Thyroid gland (tissue), 4 donors: ENCODE measurements at regions not wholly inside any gene's neighbourhood (a gene's known extent, or its start where the extent isn't known, plus 50 kb on each side); places are given as distances from the start of the nearest gene placed in this dataset.

Experiments
- DNase-seq, 2 donors: peaks; one replicate each; pipeline ENCODE4 v3.0.0-alpha.2; 2019
- H3K27ac ChIP-seq, 3 donors: fragments of 200-600 bp; sonication (generic); 1 replicate in 2 of 3; 2 replicates in 1 of 3; pipeline ENCODE4 v1.5.1; 2016 to 2019; ENCODE audit warnings: mild to moderate bottlenecking in 1 of 3, moderate library complexity in 1 of 3
- H3K27me3 ChIP-seq: fragments of 200-600 bp; sonication (generic); one replicate; pipeline ENCODE4 v1.5.1; 2019
- H3K36me3 ChIP-seq, 2 donors: fragments of 200-600 bp; sonication (generic); one replicate each; pipeline ENCODE4 v1.5.1; 2016 to 2019
- H3K4me1 ChIP-seq, 2 donors: fragments of 200-600 bp; sonication (generic); one replicate each; pipeline ENCODE4 v1.5.1; 2017 to 2019
- H3K4me3 ChIP-seq, 3 donors: fragments of 200-600 bp; sonication (generic); replicated peaks in 1 of 3; 1 replicate in 2 of 3; 2 replicates in 1 of 3; pipeline ENCODE4 v1.5.1; 2016; ENCODE audit warnings: mild to moderate bottlenecking in 1 of 3
- H3K9me3 ChIP-seq: fragments of 200-600 bp; sonication (generic); one replicate; pipeline ENCODE4 v1.5.1; 2017
- POLR2A ChIP-seq, 2 donors: fragments of 450-650 bp; IDR thresholded peaks; one replicate each; pipeline ENCODE4 v1.6.1; 2017; ENCODE audit warnings: antibody characterized with exemption in 2 of 2, mild to moderate bottlenecking in 2 of 2, moderate library complexity in 1 of 2
- WGBS, 2 donors: methylation state at CpG; one replicate each; pipeline ENCODE4 v1.1.5; 2017; 5-methylcytosine and 5-hydroxymethylcytosine counted together
- intact Hi-C: fragments of 100-400 bp; cut with DNase I; formaldehyde crosslinking; loops from one replicate; pipeline ENCODE4 v1.15.1; 2023
- TF ChIP-seq, protein P1 (sequence below), 6 experiments: fragments of 200-600 bp in 3 of 6; fragments of 450-650 bp in 3 of 6; sonication (generic) in 3 of 6; IDR thresholded peaks; one replicate each; pipeline ENCODE4 v1.5.1; 2016 to 2019; ENCODE audit warnings: antibody characterized with exemption in 6 of 6, mild to moderate bottlenecking in 2 of 6, inconsistent platforms in 1 of 6, moderate library complexity in 1 of 6

DNA sequence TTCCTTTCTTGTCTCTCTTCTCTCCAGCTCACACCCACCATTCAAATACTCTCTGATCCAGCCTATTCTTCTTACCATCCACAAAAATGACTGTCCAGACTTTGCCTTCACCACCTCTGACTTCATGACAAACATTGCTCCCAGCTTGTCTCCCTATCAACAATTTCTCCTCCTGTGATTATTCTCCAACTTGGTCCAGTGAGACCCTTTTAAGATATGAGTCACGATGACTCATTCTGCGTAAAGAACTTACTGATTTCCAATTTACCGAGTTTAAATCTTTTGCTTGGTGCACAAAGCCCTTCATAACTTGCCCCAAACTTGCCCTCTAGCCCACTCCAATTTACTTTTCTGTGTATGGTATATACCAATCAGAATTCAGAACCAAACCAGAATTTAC lies 833.2 kb downstream of the MAFB start:
- DNase-seq, result no peak
- 90 to 91% methylated on average over 3 of the region's 3 CpGs for WGBS, 2 donors
- Histone ChIP-seq H3K27ac (no peak overlapping the region), H3K4me1 (no peaks in the 10 kb centered on the region), H3K9me3 (no peaks in the 10 kb centered on the region), H3K27me3 (no peaks in the 10 kb centered on the region), H3K36me3 (no peaks in the 10 kb centered on the region), H3K4me3 (no peak overlapping the region)
- TF ChIP-seq POLR2A (IDR thresholded peaks at IDR 0.05), result no peak
- TF ChIP-seq, protein P1, sequence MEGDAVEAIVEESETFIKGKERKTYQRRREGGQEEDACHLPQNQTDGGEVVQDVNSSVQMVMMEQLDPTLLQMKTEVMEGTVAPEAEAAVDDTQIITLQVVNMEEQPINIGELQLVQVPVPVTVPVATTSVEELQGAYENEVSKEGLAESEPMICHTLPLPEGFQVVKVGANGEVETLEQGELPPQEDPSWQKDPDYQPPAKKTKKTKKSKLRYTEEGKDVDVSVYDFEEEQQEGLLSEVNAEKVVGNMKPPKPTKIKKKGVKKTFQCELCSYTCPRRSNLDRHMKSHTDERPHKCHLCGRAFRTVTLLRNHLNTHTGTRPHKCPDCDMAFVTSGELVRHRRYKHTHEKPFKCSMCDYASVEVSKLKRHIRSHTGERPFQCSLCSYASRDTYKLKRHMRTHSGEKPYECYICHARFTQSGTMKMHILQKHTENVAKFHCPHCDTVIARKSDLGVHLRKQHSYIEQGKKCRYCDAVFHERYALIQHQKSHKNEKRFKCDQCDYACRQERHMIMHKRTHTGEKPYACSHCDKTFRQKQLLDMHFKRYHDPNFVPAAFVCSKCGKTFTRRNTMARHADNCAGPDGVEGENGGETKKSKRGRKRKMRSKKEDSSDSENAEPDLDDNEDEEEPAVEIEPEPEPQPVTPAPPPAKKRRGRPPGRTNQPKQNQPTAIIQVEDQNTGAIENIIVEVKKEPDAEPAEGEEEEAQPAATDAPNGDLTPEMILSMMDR (IDR thresholded peaks at IDR 0.05), result no peak
- intact Hi-C loops, result no loop called here

DNA sequence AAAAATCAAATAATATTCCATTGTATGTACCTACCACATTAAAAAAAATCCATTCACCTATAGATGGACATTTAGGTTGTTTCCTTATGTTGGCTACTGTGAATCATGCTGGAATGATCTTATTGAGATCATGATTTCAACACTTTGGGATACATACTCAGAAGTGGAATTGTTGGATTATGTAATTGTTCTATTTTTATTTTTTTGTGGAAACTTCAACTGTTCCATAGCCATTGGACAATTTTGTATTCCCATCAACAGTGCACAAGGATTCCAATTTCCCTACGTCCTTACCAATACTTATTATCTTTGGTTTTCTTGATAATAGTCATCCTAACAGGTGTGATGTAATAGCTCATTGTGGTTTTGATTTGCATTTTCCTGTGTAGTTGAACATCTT lies 834.0 kb downstream of the MAFB start:
- H3K9me3 ChIP-seq, result no peaks in the 10 kb centered on the region
- no peak for DNase-seq
- H3K4me1 ChIP-seq, result peaks cover 0 to 2% of the 10 kb centered on the region in 2 donors
- H3K4me3 ChIP-seq, result no peak overlapping the region
- H3K27me3 ChIP-seq, result no peaks in the 10 kb centered on the region
- TF ChIP-seq, protein P1 (IDR thresholded peaks at IDR 0.05), result no peak
- TF ChIP-seq POLR2A (IDR thresholded peaks at IDR 0.05), result no peak
- no peak overlapping the region for H3K27ac ChIP-seq
- WGBS, 2 donors, result 83 to 90% methylated on average over 1 of the region's 1 CpG
- intact Hi-C loops, result no loop called here
- H3K36me3 ChIP-seq, result no peaks in the 10 kb centered on the region

DNA sequence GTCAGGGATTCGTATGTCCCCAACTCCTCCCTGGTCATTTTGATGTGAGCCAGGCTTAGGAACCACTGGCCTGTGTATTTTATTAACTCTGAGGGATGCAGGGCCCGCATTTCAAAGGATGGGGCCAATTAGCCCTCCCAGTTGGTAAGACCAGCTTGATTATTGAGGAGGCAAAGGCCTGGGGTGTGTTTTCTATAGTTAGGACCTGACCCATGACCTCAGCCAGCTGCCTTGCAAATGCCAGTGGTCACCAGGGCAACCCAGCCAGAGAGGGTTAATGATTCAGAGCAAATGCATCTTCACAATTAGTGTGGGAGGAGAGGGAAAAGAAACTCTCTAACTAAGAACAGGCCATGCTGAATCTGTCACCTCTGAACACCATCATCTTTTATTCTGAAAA lies 835.4 kb downstream of the MAFB start:
- Histone ChIP-seq H3K27ac (no peak overlapping the region), H3K27me3 (no peaks in the 10 kb centered on the region), H3K4me3 (no peak overlapping the region), H3K4me1 (peaks cover 5% of the 10 kb centered on the region in 2 donors), H3K36me3 (no peaks in the 10 kb centered on the region), H3K9me3 (no peaks in the 10 kb centered on the region)
- no peak for DNase-seq
- 92 to 93% methylated on average over 2 of the region's 2 CpGs for WGBS, 2 donors
- no peak for TF ChIP-seq POLR2A (IDR thresholded peaks at IDR 0.05)
- TF ChIP-seq, protein P1 (IDR thresholded peaks at IDR 0.05), result no peak
- intact Hi-C loops, result no loop called here

DNA sequence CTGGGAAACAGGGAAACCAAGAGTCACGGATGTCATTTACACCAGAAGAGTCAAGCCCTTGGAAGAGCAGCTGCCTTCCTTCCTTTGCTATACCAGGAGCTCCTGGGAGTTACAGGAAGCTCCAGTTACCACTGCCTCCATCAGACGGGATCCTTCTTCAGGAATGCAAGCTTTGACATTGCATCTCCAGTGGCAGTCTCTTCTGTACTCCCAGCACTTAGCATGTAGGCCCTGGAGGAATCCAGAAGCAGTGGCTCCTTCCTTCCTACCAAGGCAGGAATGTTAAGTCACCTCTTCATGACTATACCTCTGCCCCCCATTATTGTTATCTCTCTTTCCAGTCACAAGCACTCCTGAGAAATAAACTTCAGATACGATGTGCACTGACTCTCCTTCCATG lies 836.0 kb downstream of the MAFB start:
- Histone ChIP-seq H3K9me3 (no peaks in the 10 kb centered on the region), H3K4me3 (no peak overlapping the region), H3K4me1 (peaks cover 5% of the 10 kb centered on the region in 2 donors), H3K36me3 (no peaks in the 10 kb centered on the region), H3K27me3 (no peaks in the 10 kb centered on the region), H3K27ac (no peak overlapping the region)
- intact Hi-C loops, result no loop called here
- no peak for DNase-seq
- WGBS, 2 donors, result 79 to 80% methylated on average over 3 of the region's 3 CpGs
- TF ChIP-seq, protein P1 (IDR thresholded peaks at IDR 0.05), result no peak
- no peak for TF ChIP-seq POLR2A (IDR thresholded peaks at IDR 0.05)

DNA sequence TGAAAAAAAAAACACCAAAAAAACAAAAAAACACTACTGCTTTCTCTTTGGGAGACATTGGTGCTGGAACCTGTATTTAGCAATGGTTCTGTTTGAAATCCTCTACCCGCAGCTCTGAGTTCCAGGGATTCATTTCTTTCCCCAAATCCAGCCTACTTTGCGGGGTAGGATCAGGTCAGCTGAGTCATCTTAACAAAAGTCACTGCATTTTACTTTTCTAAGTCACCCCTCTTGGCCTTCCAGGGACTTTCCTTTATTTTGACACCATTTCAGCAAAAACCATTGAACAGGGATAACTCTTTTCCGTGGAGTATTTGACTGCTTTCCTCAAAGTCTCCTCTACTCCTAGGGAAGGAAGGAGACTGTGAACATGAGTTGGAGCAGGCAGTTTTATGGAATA lies 837.6 kb downstream of the MAFB start:
- no peak overlapping the region for H3K4me3 ChIP-seq
- intact Hi-C loops, result no loop called here
- 62 to 88% methylated on average over 3 of the region's 3 CpGs for WGBS, 2 donors

More for the DNA sequence above, 837.6 kb downstream of the MAFB start:
- no peak overlapping the region for H3K27ac ChIP-seq
- H3K4me1 ChIP-seq, result peaks cover 5% of the 10 kb centered on the region in 2 donors
- TF ChIP-seq, protein P1 (IDR thresholded peaks at IDR 0.05), result no peak
- TF ChIP-seq POLR2A (IDR thresholded peaks at IDR 0.05), result no peak
- H3K36me3 ChIP-seq, result no peaks in the 10 kb centered on the region
- H3K9me3 ChIP-seq, result no peaks in the 10 kb centered on the region
- no peaks in the 10 kb centered on the region for H3K27me3 ChIP-seq
- DNase-seq, result no peak
